Activated CD8-positive, alpha-beta memory T cell treated with anti-CD3 and anti-CD28 coated beads, Interleukin-2, amount 10 ng/mL, durations not matched to agents 7 days and 5 days (primary cell): ENCODE measurements at regions not wholly inside any gene's neighbourhood (a gene's known extent, or its start where the extent isn't known, plus 50 kb on each side); places are given as distances from the start of the nearest gene placed in this dataset.

Experiments
- ATAC-seq: fragments of 150-1000 bp; cut with Tn5 transposase; one replicate; pipeline ENCODE4 v1.10.0; 2021; ENCODE audit warnings: moderate library complexity
- CTCF ChIA-PET: fragments of 350-600 bp; sonication (Branson Sonifier 250); formaldehyde crosslinking; loops from one replicate; lab custom pipeline; 2021; ENCODE audit warnings: antibody characterized with exemption; lab: Charles Lee
- DNase-seq: peaks from one replicate; pipeline ENCODE4 v3.0.0-alpha.2; 2020
- H3K27ac Mint-ChIP-seq: one replicate; pipeline ENCODE4 v1.8.0; 2021; ENCODE audit warnings: mild to moderate bottlenecking, mixed read lengths
- H3K27me3 Mint-ChIP-seq: one replicate; pipeline ENCODE4 v1.8.0; 2021; ENCODE audit warnings: mixed read lengths
- H3K36me3 Mint-ChIP-seq: one replicate; pipeline ENCODE4 v1.8.0; 2021; ENCODE audit warnings: mild to moderate bottlenecking, mixed read lengths
- H3K4me1 Mint-ChIP-seq: one replicate; pipeline ENCODE4 v1.8.0; 2021; ENCODE audit warnings: mixed read lengths
- H3K4me3 Mint-ChIP-seq: one replicate; pipeline ENCODE4 v1.8.0; 2021; ENCODE audit warnings: mild to moderate bottlenecking, moderate library complexity, mixed read lengths
- H3K9me3 Mint-ChIP-seq: one replicate; pipeline ENCODE4 v1.8.0; 2022; ENCODE audit warnings: low read depth, mixed read lengths

DNA sequence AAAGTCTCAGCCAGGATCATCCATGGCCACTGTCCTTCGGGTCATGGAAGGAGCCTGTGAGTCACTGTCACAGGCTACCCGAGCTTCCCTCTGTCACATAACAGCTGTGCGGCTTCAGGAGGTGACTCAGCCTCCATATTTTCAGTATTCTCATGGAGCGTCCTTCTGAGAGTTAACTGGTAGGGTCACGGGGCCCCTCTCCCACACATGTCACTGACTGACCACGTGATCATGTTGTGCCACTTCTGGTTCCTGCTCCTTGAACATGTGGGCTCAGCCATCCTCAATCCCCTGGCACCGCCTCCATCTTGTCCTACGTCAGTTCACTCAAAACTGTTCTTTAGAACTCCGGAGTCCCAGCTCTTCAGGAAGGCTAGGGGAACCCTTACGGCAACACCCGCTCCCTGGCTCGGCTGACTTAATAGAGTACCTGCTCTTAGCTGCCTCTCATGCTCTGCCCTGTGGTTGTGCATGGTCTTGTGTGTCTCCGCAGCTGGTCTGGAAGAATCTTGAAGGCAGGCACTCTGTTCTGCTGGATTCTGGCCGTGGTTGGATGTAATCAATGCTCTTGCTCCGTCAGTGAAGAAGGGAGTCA lies 182.8 kb downstream of the ICE1 start:
- ATAC-seq (no peak), DNase-seq (no peak)
- H3K4me1 Mint-ChIP-seq: no peaks in the 10 kb centered on the region
- no peaks in the 10 kb centered on the region for H3K9me3 Mint-ChIP-seq
- H3K36me3 Mint-ChIP-seq: no peaks in the 10 kb centered on the region
- no peak overlapping the region for H3K4me3 Mint-ChIP-seq
- CTCF ChIA-PET: no interaction called here
- peaks cover 7% of the 10 kb centered on the region for H3K27me3 Mint-ChIP-seq
- no peak overlapping the region for H3K27ac Mint-ChIP-seq

DNA sequence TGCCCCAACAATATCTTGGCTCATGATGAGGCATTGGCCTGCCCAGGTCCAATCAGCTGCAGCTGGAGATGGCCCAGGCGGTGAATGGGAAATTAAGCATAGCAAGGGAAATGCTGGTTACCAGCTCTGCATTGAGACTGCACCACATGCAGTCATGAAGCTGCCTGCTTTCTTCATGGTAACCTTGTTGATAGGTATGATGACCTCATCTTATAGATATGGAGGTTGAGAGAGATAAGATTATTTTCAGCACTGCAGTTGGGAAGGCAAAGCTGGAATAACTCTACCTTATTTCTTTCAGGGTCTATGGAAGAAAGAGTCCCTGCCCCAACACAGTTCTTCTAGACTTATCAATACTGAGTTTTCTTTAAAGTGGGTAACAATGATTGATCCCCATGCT lies 180.1 kb downstream of the ICE1 start:
- H3K4me1 Mint-ChIP-seq: no peaks in the 10 kb centered on the region
- H3K4me3 Mint-ChIP-seq: no peak overlapping the region
- peaks cover 5% of the 10 kb centered on the region for H3K27me3 Mint-ChIP-seq
- no peaks in the 10 kb centered on the region for H3K36me3 Mint-ChIP-seq
- CTCF ChIA-PET: no interaction called here
- no peak for DNase-seq
- H3K27ac Mint-ChIP-seq: no peak overlapping the region
- ATAC-seq: no peak
- H3K9me3 Mint-ChIP-seq: no peaks in the 10 kb centered on the region

DNA sequence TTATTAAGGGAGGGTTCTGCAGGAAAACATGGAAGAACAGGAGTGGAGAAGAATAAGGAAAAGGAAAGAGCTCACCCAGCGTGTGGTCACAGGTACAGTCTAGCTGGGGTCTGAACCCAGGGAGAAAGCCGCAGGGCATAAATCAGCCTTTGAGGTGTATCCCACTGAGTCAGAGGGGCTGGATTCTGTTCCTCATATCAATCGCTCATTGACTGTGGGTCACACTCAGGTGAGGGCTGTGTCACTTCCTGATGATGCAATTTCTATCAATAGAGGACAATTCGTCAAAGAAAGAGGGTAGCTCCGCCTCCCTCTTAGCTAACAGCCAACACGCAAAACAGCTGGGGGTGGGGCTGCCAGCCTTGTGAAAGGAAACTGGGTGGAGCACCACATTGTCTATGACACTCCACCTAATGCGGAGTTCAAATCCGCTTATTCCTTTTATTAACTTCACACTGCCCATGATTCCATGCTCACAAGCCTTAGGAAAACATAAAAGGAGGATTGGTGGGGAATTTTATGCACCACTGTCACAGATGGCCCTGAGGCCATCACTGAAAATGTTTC lies 176.2 kb downstream of the ICE1 start:
- no peaks in the 10 kb centered on the region for H3K4me1 Mint-ChIP-seq
- H3K27ac Mint-ChIP-seq: no peak overlapping the region
- no peaks in the 10 kb centered on the region for H3K9me3 Mint-ChIP-seq
- CTCF ChIA-PET: no interaction called here
- no peaks in the 10 kb centered on the region for H3K27me3 Mint-ChIP-seq
- DNase-seq: no peak
- no peak for ATAC-seq
- no peak overlapping the region for H3K4me3 Mint-ChIP-seq
- no peaks in the 10 kb centered on the region for H3K36me3 Mint-ChIP-seq

DNA sequence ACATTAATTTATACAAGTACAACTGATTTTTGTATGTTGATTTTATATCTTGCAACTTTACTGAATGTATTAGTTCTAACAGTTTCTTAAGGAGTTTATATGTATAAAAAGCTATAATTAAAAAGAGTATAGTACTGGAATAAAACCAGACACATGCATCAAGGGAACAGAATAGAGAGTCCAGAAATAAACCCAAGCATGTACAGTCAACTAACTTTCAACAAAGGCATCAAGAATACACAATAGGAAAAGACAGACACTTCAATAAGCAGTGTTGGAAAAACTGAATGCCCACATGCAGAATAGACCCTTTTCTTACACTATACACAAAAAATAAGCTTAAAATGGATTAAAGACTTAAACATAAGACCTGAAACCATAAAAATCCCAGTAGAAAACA lies 170.9 kb downstream of the ICE1 start:
- ATAC-seq: no peak

DNA sequence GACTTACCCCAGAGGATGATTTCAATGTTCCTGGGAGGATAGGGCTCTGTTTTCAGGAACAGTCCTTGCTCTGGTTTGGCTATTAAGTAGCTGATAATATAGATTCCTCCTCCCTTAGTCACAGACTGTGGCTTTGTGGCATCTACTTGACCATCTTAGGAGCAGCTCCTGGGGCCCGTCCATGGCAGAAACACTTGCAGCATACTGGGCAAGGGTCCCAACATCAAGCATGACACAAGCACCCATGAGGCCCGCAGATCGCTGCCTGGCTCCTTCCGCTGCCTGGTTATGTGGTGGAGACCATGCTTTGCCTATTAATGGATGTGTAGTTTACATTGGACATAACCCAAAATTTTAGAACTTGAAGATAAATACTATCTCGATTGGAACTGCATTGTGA lies 170.1 kb downstream of the ICE1 start:
- H3K9me3 Mint-ChIP-seq: no peaks in the 10 kb centered on the region

More for the DNA sequence above, 170.9 kb downstream of the ICE1 start:
- CTCF ChIA-PET: no interaction called here
- no peaks in the 10 kb centered on the region for H3K9me3 Mint-ChIP-seq
- H3K36me3 Mint-ChIP-seq: no peaks in the 10 kb centered on the region
- no peak overlapping the region for H3K4me3 Mint-ChIP-seq
- H3K27me3 Mint-ChIP-seq: no peaks in the 10 kb centered on the region
- no peaks in the 10 kb centered on the region for H3K4me1 Mint-ChIP-seq
- no peak overlapping the region for H3K27ac Mint-ChIP-seq
- no peak for DNase-seq

DNA sequence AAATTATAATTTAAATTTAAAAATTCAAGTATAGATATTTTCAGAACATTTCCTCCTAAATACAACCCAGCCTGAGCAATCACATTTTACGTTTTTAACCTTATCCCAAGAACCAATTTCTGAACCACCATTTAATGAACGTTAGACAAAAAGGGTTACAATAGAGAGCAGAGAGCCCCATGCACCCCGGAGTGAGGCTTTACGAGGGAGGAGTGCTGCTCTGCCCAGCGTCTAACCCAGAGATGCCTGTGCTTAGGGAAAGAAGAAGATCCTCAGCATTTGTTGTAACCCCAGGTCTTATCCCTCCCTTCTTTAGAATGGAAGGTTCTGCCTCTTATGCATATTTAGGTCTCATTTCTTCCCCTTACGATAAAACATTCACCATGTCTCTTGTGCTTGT lies 169.1 kb downstream of the ICE1 start:
- Mint-ChIP-seq H3K9me3 (no peaks in the 10 kb centered on the region), H3K4me3 (no peak overlapping the region), H3K27me3 (no peaks in the 10 kb centered on the region), H3K36me3 (no peaks in the 10 kb centered on the region), H3K27ac (no peak overlapping the region), H3K4me1 (no peaks in the 10 kb centered on the region)
- DNase-seq: no peak
- no peak for ATAC-seq
- CTCF ChIA-PET: no interaction called here

More for the DNA sequence above, 170.1 kb downstream of the ICE1 start:
- no peak for ATAC-seq
- CTCF ChIA-PET: no interaction called here
- Mint-ChIP-seq H3K36me3 (no peaks in the 10 kb centered on the region), H3K4me3 (no peak overlapping the region), H3K27ac (no peak overlapping the region), H3K27me3 (no peaks in the 10 kb centered on the region), H3K4me1 (no peaks in the 10 kb centered on the region)
- DNase-seq: no peak

DNA sequence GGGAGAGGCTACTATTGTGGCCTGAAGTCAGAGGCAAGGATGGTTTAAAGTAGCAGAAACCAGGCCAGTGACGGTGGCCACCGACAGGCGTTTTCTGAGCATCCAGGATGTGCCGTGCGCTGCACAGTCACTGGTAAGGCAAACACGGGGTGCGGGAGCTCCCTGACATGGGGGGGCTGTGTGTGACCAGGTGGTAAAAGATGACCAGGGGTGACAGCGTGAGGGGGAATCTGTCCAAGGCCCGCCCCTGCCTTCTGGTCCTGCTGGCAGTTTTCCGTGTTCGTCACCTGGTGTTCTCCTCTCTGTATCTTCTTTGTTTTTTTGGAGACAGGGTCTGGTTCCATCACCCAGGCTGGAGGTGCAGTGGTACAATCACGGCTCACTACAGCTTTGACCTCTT lies 167.4 kb downstream of the ICE1 start:
- ATAC-seq (no peak), DNase-seq (no peak)
- H3K27me3 Mint-ChIP-seq: no peaks in the 10 kb centered on the region
- H3K4me1 Mint-ChIP-seq: no peaks in the 10 kb centered on the region
- CTCF ChIA-PET: no interaction called here
- no peak overlapping the region for H3K4me3 Mint-ChIP-seq
- no peak overlapping the region for H3K27ac Mint-ChIP-seq
- H3K9me3 Mint-ChIP-seq: no peaks in the 10 kb centered on the region
- no peaks in the 10 kb centered on the region for H3K36me3 Mint-ChIP-seq

DNA sequence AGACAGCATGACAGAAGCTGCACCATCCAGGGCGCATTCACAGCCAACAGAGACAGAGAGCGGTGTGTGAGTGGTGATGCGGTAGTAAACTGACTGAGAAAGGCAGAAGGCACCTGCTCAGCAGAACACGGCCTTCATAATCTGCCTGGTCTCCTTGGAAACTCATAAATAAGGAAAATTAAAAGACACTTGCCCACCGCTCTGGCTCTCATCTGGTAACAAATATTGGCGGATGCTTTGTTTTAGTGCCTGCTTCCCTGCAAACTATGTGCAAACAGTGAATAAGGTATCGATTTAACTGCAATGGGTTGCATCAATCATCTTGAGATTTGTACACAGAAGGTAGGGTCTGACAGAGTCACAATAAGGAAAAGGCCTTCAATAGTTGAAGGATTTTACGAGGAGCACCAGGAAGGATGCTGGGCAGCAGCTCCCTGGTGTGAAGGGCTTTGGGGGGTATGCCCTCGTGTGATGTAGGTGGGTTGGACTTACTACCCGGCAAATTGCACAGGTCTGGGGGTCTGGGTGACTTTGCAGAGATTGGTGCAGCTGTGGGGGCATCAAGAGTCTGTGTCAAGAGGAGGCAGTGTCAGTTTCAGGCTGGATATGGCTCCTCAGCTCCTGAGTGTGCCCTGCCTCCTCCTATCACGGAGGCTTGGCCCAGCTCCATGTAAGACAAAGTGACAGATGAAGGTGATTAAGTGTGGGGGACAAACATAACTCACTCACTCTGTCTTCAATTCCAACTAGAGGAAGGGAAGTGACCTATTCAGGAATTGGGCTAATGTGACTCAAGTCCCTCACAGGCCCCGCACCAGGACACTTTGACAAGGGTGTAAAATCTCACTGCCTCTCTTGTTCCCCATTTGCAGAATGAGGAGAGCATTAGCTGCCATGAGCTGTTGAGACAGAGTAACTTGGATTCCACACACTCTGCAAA lies 166.7 kb downstream of the ICE1 start:
- H3K4me1 Mint-ChIP-seq: no peaks in the 10 kb centered on the region
- H3K4me3 Mint-ChIP-seq: no peak overlapping the region
- no peak for DNase-seq
- ATAC-seq: no peak
- no peaks in the 10 kb centered on the region for H3K9me3 Mint-ChIP-seq
- no peaks in the 10 kb centered on the region for H3K27me3 Mint-ChIP-seq
- H3K36me3 Mint-ChIP-seq: no peaks in the 10 kb centered on the region
- no peak overlapping the region for H3K27ac Mint-ChIP-seq
- CTCF ChIA-PET: no interaction called here

DNA sequence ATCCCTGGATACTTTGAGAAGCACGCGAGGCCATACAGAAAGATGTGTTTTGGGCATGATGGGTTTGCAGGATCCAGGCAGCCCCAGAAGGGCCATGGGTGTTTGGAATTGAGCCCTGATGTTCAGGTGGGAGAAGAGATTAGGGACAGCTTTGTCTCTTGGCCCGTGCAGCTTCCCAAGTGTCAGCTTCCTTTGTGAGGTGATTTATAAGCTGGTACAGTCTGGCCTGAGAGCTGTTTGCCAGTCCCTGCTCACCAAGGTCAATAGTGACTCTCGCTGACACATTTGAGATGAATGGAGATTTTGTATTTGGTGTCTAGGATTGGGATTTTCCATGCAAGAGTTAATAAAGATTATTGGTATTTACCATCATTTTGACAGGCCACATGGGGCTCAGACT lies 165.9 kb downstream of the ICE1 start:
- CTCF ChIA-PET: no interaction called here
- no peaks in the 10 kb centered on the region for H3K4me1 Mint-ChIP-seq

DNA sequence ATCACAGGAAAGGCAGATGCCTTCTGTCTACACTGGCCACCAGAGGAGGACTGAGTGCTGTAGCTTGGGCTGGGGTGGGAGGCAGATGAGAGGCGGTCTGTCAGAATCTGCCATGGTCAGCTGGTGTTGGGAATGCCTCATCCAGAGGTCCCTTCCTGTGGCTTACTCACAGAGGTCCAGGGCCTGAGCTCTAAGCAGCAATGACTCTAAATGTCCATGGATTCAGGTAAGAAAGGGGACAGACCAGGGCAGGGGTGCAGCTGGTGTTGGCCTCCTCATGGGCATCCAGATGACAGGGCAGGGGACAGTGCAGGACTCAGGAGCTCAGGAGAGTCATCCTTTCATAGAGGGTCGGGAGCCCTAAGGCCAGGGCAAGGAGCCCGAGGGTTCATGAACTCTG lies 165.0 kb downstream of the ICE1 start:
- no peaks in the 10 kb centered on the region for H3K9me3 Mint-ChIP-seq
- CTCF ChIA-PET: no interaction called here
- H3K4me3 Mint-ChIP-seq: no peak overlapping the region
- ATAC-seq (no peak), DNase-seq (no peak)
- no peak overlapping the region for H3K27ac Mint-ChIP-seq
- no peaks in the 10 kb centered on the region for H3K27me3 Mint-ChIP-seq
- H3K4me1 Mint-ChIP-seq: no peaks in the 10 kb centered on the region
- no peaks in the 10 kb centered on the region for H3K36me3 Mint-ChIP-seq

More for the DNA sequence above, 165.9 kb downstream of the ICE1 start:
- H3K27ac Mint-ChIP-seq: no peak overlapping the region
- H3K36me3 Mint-ChIP-seq: no peaks in the 10 kb centered on the region
- DNase-seq (no peak), ATAC-seq (no peak)
- no peaks in the 10 kb centered on the region for H3K27me3 Mint-ChIP-seq
- no peaks in the 10 kb centered on the region for H3K9me3 Mint-ChIP-seq
- H3K4me3 Mint-ChIP-seq: no peak overlapping the region

DNA sequence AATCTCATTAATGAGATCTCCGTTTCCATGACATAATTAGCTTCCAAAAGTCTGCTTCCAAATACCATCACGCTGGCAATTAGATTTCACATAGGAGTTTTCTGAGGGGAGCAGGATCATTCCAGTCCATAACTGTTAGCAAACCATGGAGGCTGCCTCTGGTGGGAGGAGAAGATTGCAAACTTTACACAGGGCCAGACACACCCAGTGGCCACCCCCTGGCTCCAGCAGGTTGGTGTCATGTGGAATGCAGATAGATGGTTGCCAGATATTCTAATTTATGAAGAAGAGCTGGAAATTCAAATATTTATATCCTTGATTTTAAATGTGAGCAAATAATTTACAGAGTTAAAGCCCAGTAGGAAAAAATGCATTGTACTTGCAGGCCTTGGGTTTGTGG lies 164.2 kb downstream of the ICE1 start:
- CTCF ChIA-PET: no interaction called here
- Mint-ChIP-seq H3K4me3 (no peak overlapping the region), H3K27me3 (no peaks in the 10 kb centered on the region), H3K4me1 (no peaks in the 10 kb centered on the region), H3K9me3 (no peaks in the 10 kb centered on the region), H3K27ac (no peak overlapping the region), H3K36me3 (no peaks in the 10 kb centered on the region)
- no peak for ATAC-seq
- no peak for DNase-seq

DNA sequence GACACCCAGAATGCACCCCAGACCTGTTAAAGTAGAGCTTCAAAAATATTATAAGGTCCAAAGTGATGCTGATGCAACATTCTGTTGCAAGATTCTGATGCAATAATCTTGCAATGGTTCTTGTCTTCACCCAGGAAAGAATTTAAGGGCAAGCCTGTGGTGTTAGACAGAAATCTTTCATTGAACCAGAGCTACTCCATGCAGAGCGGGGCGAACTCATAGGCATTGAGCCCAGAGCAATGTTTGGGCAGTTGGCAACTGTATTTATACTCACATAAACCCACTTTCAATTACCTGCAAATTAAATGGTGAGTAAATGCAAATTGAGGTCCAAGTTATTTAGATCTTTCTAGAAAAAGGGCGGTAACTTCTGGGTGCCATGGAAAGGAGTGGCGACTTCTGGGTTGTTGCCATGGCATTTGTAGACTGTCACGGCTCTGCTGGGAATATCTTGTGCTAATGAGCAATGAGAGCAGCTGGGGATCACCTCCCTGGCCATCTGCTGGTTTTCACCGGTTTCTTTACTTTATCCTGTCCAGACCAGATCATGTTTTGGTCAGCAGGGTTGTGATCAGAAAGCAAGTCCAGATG lies 163.4 kb downstream of the ICE1 start:
- DNase-seq (no peak), ATAC-seq (no peak)
- Mint-ChIP-seq H3K4me3 (no peak overlapping the region), H3K9me3 (no peaks in the 10 kb centered on the region), H3K27ac (no peak overlapping the region), H3K27me3 (no peaks in the 10 kb centered on the region), H3K4me1 (no peaks in the 10 kb centered on the region), H3K36me3 (no peaks in the 10 kb centered on the region)
- CTCF ChIA-PET: no interaction called here

DNA sequence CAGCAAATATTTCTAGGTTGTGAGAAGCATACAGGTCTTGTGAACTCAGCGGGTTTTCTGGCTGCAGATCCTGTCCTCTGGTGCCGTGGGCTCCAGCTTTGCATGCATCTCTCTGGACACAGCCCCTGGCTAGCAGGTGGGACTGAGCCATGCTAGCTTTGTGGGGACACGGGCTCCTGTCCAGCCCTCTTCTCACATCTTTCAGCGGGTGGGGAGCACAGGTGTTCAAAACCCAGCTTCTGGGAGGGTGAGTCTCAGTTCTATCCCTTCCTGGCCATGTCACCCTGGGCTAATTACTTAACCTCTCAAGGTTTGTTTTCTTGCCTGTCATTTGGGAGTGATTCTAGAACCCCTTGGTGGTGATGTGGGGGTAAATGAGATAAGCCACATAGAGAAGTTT lies 162.3 kb downstream of the ICE1 start:
- Mint-ChIP-seq H3K4me1 (no peaks in the 10 kb centered on the region), H3K36me3 (no peaks in the 10 kb centered on the region), H3K27me3 (peaks cover 6% of the 10 kb centered on the region), H3K9me3 (no peaks in the 10 kb centered on the region), H3K4me3 (no peak overlapping the region), H3K27ac (no peak overlapping the region)
- ATAC-seq (no peak), DNase-seq (no peak)
- CTCF ChIA-PET: interaction anchor here (1.4 kb wide), 1 partner anchor 10 kb away, joined by 3 read pairs; no protein-coding TSS in a partner anchor
